ENCODE measurements at regions not wholly inside any gene's neighbourhood (a gene's known extent, or its start where the extent isn't known, plus 50 kb on each side); places are given as distances from the start of the nearest gene placed in this dataset.

GRCh38 chr13:107733276-107733675 is 482.1 kb downstream of the LIG4 start:
- Histone ChIP-seq H3K36me3 (ENCODE audit: control insufficient read depth, insufficient read depth, low read length) (no peaks in the 10 kb centered on the region), H3K9me3 (ENCODE audit: control insufficient read depth, low read length) (no peaks in the 10 kb centered on the region), H3K27me3 (ENCODE audit: control insufficient read depth, insufficient read depth, low read length, poor library complexity, severe bottlenecking) (no peaks in the 10 kb centered on the region), H3K27ac (ENCODE audit: low read depth, low read length) (no peak overlapping the region), H3K4me1 (ENCODE audit: control insufficient read depth, insufficient read depth, low read length) (no peaks in the 10 kb centered on the region), H3K9ac (ENCODE audit: extremely low read depth, low read length, poor library complexity, severe bottlenecking) (no peak overlapping the region), H3K4me3 (ENCODE audit: low read length) (no peak overlapping the region)
- Mint-ChIP-seq H3K4me3 (no peak overlapping the region), H3K27ac (no peak overlapping the region), H3K9me3 (peaks cover 1% of the 10 kb centered on the region), H3K4me1 (no peaks in the 10 kb centered on the region), H3K36me3 (ENCODE audit: low read depth) (no peaks in the 10 kb centered on the region), H3K27me3 (ENCODE audit: insufficient read depth) (no peaks in the 10 kb centered on the region)
- no peak for DNase-seq
- TF ChIP-seq CTCF (conservative IDR thresholded peaks at IDR 0.05) = no peak

- Mint-ChIP-seq H3K27me3 (ENCODE audit: insufficient read depth) (no peaks in the 10 kb centered on the region), H3K9me3 (peaks cover 8% of the 10 kb centered on the region), H3K4me3 (no peak overlapping the region), H3K4me1 (no peaks in the 10 kb centered on the region), H3K36me3 (ENCODE audit: low read depth) (no peaks in the 10 kb centered on the region), H3K27ac (no peak overlapping the region)
- Histone ChIP-seq H3K4me3 (ENCODE audit: low read length) (no peak overlapping the region), H3K36me3 (ENCODE audit: control insufficient read depth, insufficient read depth, low read length) (no peaks in the 10 kb centered on the region), H3K27me3 (ENCODE audit: control insufficient read depth, insufficient read depth, low read length, poor library complexity, severe bottlenecking) (no peaks in the 10 kb centered on the region), H3K4me1 (ENCODE audit: control insufficient read depth, insufficient read depth, low read length) (no peaks in the 10 kb centered on the region), H3K9me3 (ENCODE audit: control insufficient read depth, low read length) (no peaks in the 10 kb centered on the region), H3K27ac (ENCODE audit: low read depth, low read length) (no peak overlapping the region), H3K9ac (ENCODE audit: extremely low read depth, low read length, poor library complexity, severe bottlenecking) (no peak overlapping the region)
- 87 to 92% methylated on average over 3 to 6 of the region's 6 CpGs for WGBS, 2 experiments (ENCODE audit: insufficient coverage in 1 of 2, insufficient read length in 1 of 2)
- no peak for DNase-seq
- TF ChIP-seq CTCF (conservative IDR thresholded peaks at IDR 0.05) = no peak
Observed at GRCh38 chr13:107730813-107731212, 484.5 kb downstream of the LIG4 start.

GRCh38 chr13:107721125-107721869 is 494.0 kb downstream of the LIG4 start:
- Histone ChIP-seq H3K4me3 (ENCODE audit: low read length) (no peak overlapping the region), H3K27me3 (ENCODE audit: control insufficient read depth, insufficient read depth, low read length, poor library complexity, severe bottlenecking) (no peaks in the 10 kb centered on the region), H3K9me3 (ENCODE audit: control insufficient read depth, low read length) (no peaks in the 10 kb centered on the region), H3K36me3 (ENCODE audit: control insufficient read depth, insufficient read depth, low read length) (no peaks in the 10 kb centered on the region), H3K9ac (ENCODE audit: extremely low read depth, low read length, poor library complexity, severe bottlenecking) (no peak overlapping the region), H3K4me1 (ENCODE audit: control insufficient read depth, insufficient read depth, low read length) (peaks cover 13% of the 10 kb centered on the region), H3K27ac (ENCODE audit: low read depth, low read length) (no peak overlapping the region)
- Mint-ChIP-seq H3K27ac (no peak overlapping the region), H3K4me1 (peaks cover 23% of the 10 kb centered on the region), H3K4me3 (no peak overlapping the region), H3K9me3 (no peaks in the 10 kb centered on the region), H3K27me3 (ENCODE audit: insufficient read depth) (no peaks in the 10 kb centered on the region), H3K36me3 (ENCODE audit: low read depth) (no peaks in the 10 kb centered on the region)
- DNase-seq = no peak
- 74 to 76% methylated on average over 10 to 12 of the region's 13 CpGs for WGBS, 2 experiments (ENCODE audit: insufficient coverage in 1 of 2, insufficient read length in 1 of 2)
- no peak for TF ChIP-seq CTCF (conservative IDR thresholded peaks at IDR 0.05)
